Right lobe of liver (tissue), 4 donors: ENCODE measurements at regions not wholly inside any gene's neighbourhood (a gene's known extent, or its start where the extent isn't known, plus 50 kb on each side); places are given as distances from the start of the nearest gene placed in this dataset.

Source experiments
- CTCF ChIP-seq, 4 donors: fragments of 200-600 bp in 3 of 4; fragments of 450-650 bp in 1 of 4; IDR thresholded peaks; one replicate each; pipeline versions ENCODE4 v1.5.1 to v1.8.0; 2016 to 2022; ENCODE audit warnings: antibody characterized with exemption in 4 of 4, mild to moderate bottlenecking in 2 of 4
- POLR2A ChIP-seq: fragments of 450-650 bp; IDR thresholded peaks from one replicate; pipeline ENCODE4 v1.6.1; 2017; ENCODE audit warnings: antibody characterized with exemption, mild to moderate bottlenecking
- donor health status: DM: no; HTN: no; CAD: no.
- donor health status: DM: no; HTN: no; CAD: no.
- donor health status: DM: no; HTN: yes; CAD: no.

GRCh38 chr3:43843386-43843785, 152.6 kb downstream of the ABHD5 start:
- TF ChIP-seq CTCF (IDR thresholded peaks at IDR 0.05) = no peak
- TF ChIP-seq POLR2A = no peak
